Endothelial cell of umbilical vein (primary cell): ENCODE measurements at regions not wholly inside any gene's neighbourhood (a gene's known extent, or its start where the extent isn't known, plus 50 kb on each side); places are given as distances from the start of the nearest gene placed in this dataset.

ENCODE experiments used
- BruUV-seq: library from RNA; stranded (reverse); fragments of 400-500 nt; replicated peaks from 2 replicates; lab custom pipeline; 2021; lab: Mats Ljungman, UMichigan
- CTCF ChIA-PET: fragments of 300-600, 350-600 bp; sonication (Branson Sonifier 250); formaldehyde crosslinking; loops from one replicate; lab custom pipeline; 2021; ENCODE audit warnings: antibody characterized with exemption, inconsistent platforms; lab: Charles Lee
- POLR2A ChIA-PET: fragments of 300-600, 350-600 bp; sonication (Branson Sonifier 250); formaldehyde crosslinking; loops from one replicate; lab custom pipeline; 2021; ENCODE audit warnings: antibody characterized with exemption, inconsistent platforms; lab: Charles Lee
- DNase-seq: peaks from one replicate; pipeline ENCODE4 v3.0.0-alpha.2; 2011; ENCODE audit warnings: low read depth, low spot score
- FAIRE-seq: peaks from 2 replicates; lab custom pipeline; 2011; peaks lifted over from hg19 to GRCh38; lab: Jason Lieb, UNC
- H2AFZ ChIP-seq: 2 replicates; pipeline ENCODE4 v1.6.0; 2012; ENCODE audit warnings: low read depth, low read length, control low read depth, inconsistent platforms
- H3K27ac ChIP-seq: 2 replicates; pipeline ENCODE4 v1.5.1; 2011; ENCODE audit warnings: low read depth, mild to moderate bottlenecking, control low read depth, low read length, moderate library complexity; ENCODE audit not compliant: insufficient read depth
- H3K27me3 ChIP-seq, 2 experiments: 2 replicates each; pipeline versions ENCODE4 v1.6.0 to v1.6.1; 2011; ENCODE audit warnings: low read length in 2 of 2, mixed read lengths in 1 of 2; ENCODE audit not compliant: control insufficient read depth in 2 of 2, insufficient read depth in 2 of 2
- H3K36me3 ChIP-seq, 2 experiments: 2 replicates in 1 of 2; 3 replicates in 1 of 2; pipeline ENCODE4 v1.5.1; 2011; ENCODE audit warnings: low read length in 2 of 2, mild to moderate bottlenecking in 1 of 2, moderate library complexity in 1 of 2; ENCODE audit not compliant: control insufficient read depth in 2 of 2, insufficient read depth in 2 of 2; ENCODE audit errors: extremely low read depth in 1 of 2
- H3K4me1 ChIP-seq: 3 replicates; pipeline ENCODE4 v1.5.1; 2011; ENCODE audit warnings: mild to moderate bottlenecking, low read length; ENCODE audit not compliant: control insufficient read depth, insufficient read depth; ENCODE audit errors: extremely low read depth
- H3K4me2 ChIP-seq: 2 replicates; pipeline ENCODE4 v1.6.1; 2011; ENCODE audit warnings: low read length, control low read depth, mixed read lengths; ENCODE audit not compliant: insufficient read depth
- H3K4me3 ChIP-seq, 3 experiments: fragments of 200-600 bp in 1 of 3; sonication (generic), shearing (Covaris generic) in 1 of 3; replicated peaks in 1 of 3; 2 replicates each; pipeline ENCODE4 v1.5.1; 2011 to 2016; ENCODE audit warnings: control low read depth in 3 of 3, low read length in 3 of 3, mild to moderate bottlenecking in 2 of 3, inconsistent platforms in 1 of 3, low read depth in 1 of 3, moderate library complexity in 1 of 3; ENCODE audit not compliant: insufficient read depth in 1 of 3
- H3K79me2 ChIP-seq: 2 replicates; pipeline ENCODE4 v1.6.0; 2012; ENCODE audit warnings: low read length, inconsistent platforms; ENCODE audit not compliant: control insufficient read depth, insufficient read depth
- H3K9ac ChIP-seq: replicated peaks from 2 replicates; pipeline ENCODE3; 2011; ENCODE audit warnings: low read length, control low read depth; ENCODE audit not compliant: insufficient read depth; ENCODE audit errors: extremely low read depth
- H3K9me1 ChIP-seq: replicated peaks from 3 replicates; pipeline ENCODE4 v1.6.0; 2011; ENCODE audit warnings: mild to moderate bottlenecking, low read length; ENCODE audit not compliant: control insufficient read depth, insufficient read depth; ENCODE audit errors: extremely low read depth
- H3K9me3 ChIP-seq: replicated peaks from 2 replicates; pipeline ENCODE4 v1.5.1; 2012; ENCODE audit warnings: low read length, inconsistent platforms; ENCODE audit not compliant: control insufficient read depth, insufficient read depth
- H4K20me1 ChIP-seq: replicated peaks from 2 replicates; pipeline ENCODE3; 2011; ENCODE audit warnings: mild to moderate bottlenecking, low read length; ENCODE audit not compliant: control insufficient read depth, insufficient read depth; ENCODE audit errors: extremely low read depth
- CTCF ChIP-seq, 2 donors: IDR thresholded peaks; 1 replicate in 1 of 2; 2 replicates in 1 of 2; pipeline ENCODE4 v1.5.1; 2011; ENCODE audit warnings: low read length in 2 of 2, mild to moderate bottlenecking in 2 of 2, moderate library complexity in 2 of 2, control low read depth in 1 of 2, inconsistent platforms in 1 of 2, low read depth in 1 of 2; ENCODE audit not compliant: insufficient read depth in 1 of 2; ENCODE audit errors: extremely low read depth in 1 of 2
- EZH2 ChIP-seq: IDR thresholded peaks from 2 replicates; pipeline ENCODE4 v1.6.1; 2012; ENCODE audit warnings: borderline replicate concordance, low read depth, mild to moderate bottlenecking, moderate library complexity, low read length, inconsistent platforms; ENCODE audit not compliant: severe bottlenecking
- FOS ChIP-seq: IDR thresholded peaks from 2 replicates; pipeline ENCODE4 v1.6.1; 2011; ENCODE audit warnings: mild to moderate bottlenecking, low read length, moderate library complexity, borderline replicate concordance; ENCODE audit not compliant: insufficient read depth
- GATA2 ChIP-seq: IDR thresholded peaks from 2 replicates; pipeline ENCODE4 v1.7.0; 2011; ENCODE audit warnings: low read depth, mild to moderate bottlenecking, moderate library complexity, mixed read lengths, low read length; ENCODE audit not compliant: insufficient read length, insufficient read depth
- JUN ChIP-seq: IDR thresholded peaks from 2 replicates; pipeline ENCODE4 v1.6.1; 2011; ENCODE audit warnings: borderline replicate concordance, low read depth; ENCODE audit not compliant: insufficient read length, insufficient read depth
- MYC ChIP-seq: IDR thresholded peaks from one replicate; pipeline ENCODE4 v1.6.1; 2011; ENCODE audit warnings: mild to moderate bottlenecking, low read depth, low read length
- POLR2A ChIP-seq: IDR thresholded peaks from 2 replicates; pipeline ENCODE4 v1.6.1; 2012; ENCODE audit warnings: low read depth, mild to moderate bottlenecking, control low read depth, low read length
- POLR2AphosphoS5 ChIP-seq: IDR thresholded peaks from 2 replicates; pipeline ENCODE4 v1.6.1; 2012; ENCODE audit warnings: low read depth, mild to moderate bottlenecking, control low read depth, low read length, moderate library complexity; ENCODE audit not compliant: insufficient read depth
- dilution Hi-C: fragments of 300-500 bp; cut with MboI; formaldehyde crosslinking; loops from one replicate; pipeline ENCODE4 v1.15.0; 2019; ENCODE audit warnings: low sequenced_read_pairs; ENCODE audit not compliant: extremely low pct_ligation_motif_present
- intact Hi-C: fragments of 100-400 bp; cut with micrococcal nuclease; formaldehyde crosslinking; loops from one replicate; pipeline ENCODE4 v1.10.0; 2022
- TF ChIP-seq, protein P1 (sequence below): IDR thresholded peaks from 2 replicates; pipeline ENCODE4 v1.6.1; 2011; ENCODE audit not compliant: insufficient read depth, insufficient read length

DNA sequence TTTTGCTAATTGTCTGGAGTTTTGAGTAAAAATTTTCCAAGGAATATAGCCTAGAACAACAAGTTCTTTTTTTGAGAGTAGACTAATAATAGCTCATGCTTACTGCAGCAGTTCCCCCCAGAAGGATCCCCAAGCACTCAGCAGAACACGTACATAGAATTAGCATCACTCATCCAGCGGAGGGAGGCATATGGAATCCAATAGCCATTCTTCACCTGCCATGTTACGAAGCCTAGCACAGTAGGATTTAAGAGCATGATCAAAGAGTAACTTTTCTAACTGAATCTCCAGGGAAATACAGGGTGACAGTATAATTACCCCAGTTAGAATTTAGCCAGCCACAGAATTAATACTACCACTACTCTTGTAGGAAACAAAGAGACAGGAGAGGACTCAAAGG, 511.7 kb upstream of the NOX3 start:
- DNase-seq (no peak), FAIRE-seq (no peak)
- POLR2A ChIA-PET, result no interaction called here
- Histone ChIP-seq H3K36me3 (no peaks in the 10 kb centered on the region), H3K4me1 (no peaks in the 10 kb centered on the region), H3K4me3 (no peak overlapping the region), H4K20me1 (no peaks in the 10 kb centered on the region), H3K9me3 (no peaks in the 10 kb centered on the region), H3K9me1 (no peaks in the 10 kb centered on the region), H3K4me2 (no peak overlapping the region), H3K27ac (no peak overlapping the region), H3K27me3 (no peaks in the 10 kb centered on the region), H2AFZ (no peak overlapping the region), H3K79me2 (no peaks in the 10 kb centered on the region), H3K9ac (no peak overlapping the region)
- dilution Hi-C loops (no loop called here), intact Hi-C loops (no loop called here)
- no TSS peak for BruUV-seq
- no peak for TF ChIP-seq POLR2AphosphoS5
- no peak for TF ChIP-seq JUN
- TF ChIP-seq POLR2A, result no peak
- no peak for TF ChIP-seq FOS
- TF ChIP-seq, protein P1, sequence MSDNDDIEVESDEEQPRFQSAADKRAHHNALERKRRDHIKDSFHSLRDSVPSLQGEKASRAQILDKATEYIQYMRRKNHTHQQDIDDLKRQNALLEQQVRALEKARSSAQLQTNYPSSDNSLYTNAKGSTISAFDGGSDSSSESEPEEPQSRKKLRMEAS, result no peak
- CTCF ChIA-PET, result no interaction called here

GRCh38 chr6:155964544-155964943, 508.9 kb upstream of the NOX3 start:
- no peaks in the 10 kb centered on the region for H3K9me1 ChIP-seq
- DNase-seq (no peak), FAIRE-seq (no peak)
- TF ChIP-seq EZH2 (no peak), CTCF (IDR thresholded peaks at IDR 0.05; ENCODE audit: extremely low read depth in 1 of 2, insufficient read depth in 1 of 2, low read depth in 1 of 2, low read length in 2 of 2) (no peak), MYC (no peak), FOS (no peak), POLR2A (no peak), GATA2 (no peak), JUN (no peak), POLR2AphosphoS5 (no peak)
- TF ChIP-seq, protein P1, result no peak
- H3K27me3 ChIP-seq, result no peaks in the 10 kb centered on the region
- no peak overlapping the region for H3K27ac ChIP-seq
- H3K36me3 ChIP-seq, result no peaks in the 10 kb centered on the region
- H3K9ac ChIP-seq, result no peak overlapping the region
- H3K4me3 ChIP-seq, result no peak overlapping the region
- no peaks in the 10 kb centered on the region for H3K4me1 ChIP-seq
- ChIA-PET POLR2A (no interaction called here), CTCF (no interaction called here)
- H3K4me2 ChIP-seq, result no peak overlapping the region
- intact Hi-C loops (no loop called here), dilution Hi-C loops (no loop called here)
- no TSS peak for BruUV-seq
- no peak overlapping the region for H2AFZ ChIP-seq
- no peaks in the 10 kb centered on the region for H3K9me3 ChIP-seq
- no peaks in the 10 kb centered on the region for H3K79me2 ChIP-seq
- no peaks in the 10 kb centered on the region for H4K20me1 ChIP-seq
